ENCODE measurements at regions not wholly inside any gene's neighbourhood (a gene's known extent, or its start where the extent isn't known, plus 50 kb on each side); places are given as distances from the start of the nearest gene placed in this dataset.

- Mint-ChIP-seq H3K4me1 (peaks cover 6% of the 10 kb centered on the region; the same call in 2 of the 3 replicates), H3K27ac (no peak overlapping the region), H3K36me3 (ENCODE audit: low read depth) (no peaks in the 10 kb centered on the region), H3K4me3 (no peak overlapping the region), H3K27me3 (ENCODE audit: insufficient read depth, low read depth, poor library complexity) (no peaks in the 10 kb centered on the region), H3K9me3 (no peaks in the 10 kb centered on the region)
- Histone ChIP-seq H3K27ac (ENCODE audit: low read depth) (no peak overlapping the region), H3K4me2 (no peak overlapping the region), H3K27me3 (ENCODE audit: insufficient read depth) (no peaks in the 10 kb centered on the region), H3K4me3 (no peak overlapping the region), H4K20me1 (replicated peaks; ENCODE audit: insufficient read depth) (no peaks in the 10 kb centered on the region), H3K4me1 (ENCODE audit: insufficient read depth) (no peaks in the 10 kb centered on the region), H3K9me2 (ENCODE audit: insufficient read depth) (peaks cover 5% of the 10 kb centered on the region; the same call in 1 of the 2 replicates), H3K79me2 (replicated peaks; ENCODE audit: insufficient read depth) (no peaks in the 10 kb centered on the region), H3F3A (replicated peaks; ENCODE audit: low read depth) (no peaks in the 10 kb centered on the region), H2AFZ (no peak overlapping the region), H3K36me3 (ENCODE audit: insufficient read depth) (no peaks in the 10 kb centered on the region)
- DNase-seq (ENCODE audit: low spot score) (no peak), ATAC-seq (no peak)
- no peak for TF ChIP-seq CREB1 (CRISPR knock-in tag; IDR thresholded peaks at IDR 0.05; ENCODE audit: low read depth)
- no peak for TF ChIP-seq ZNF462 (CRISPR knock-in tag; IDR thresholded peaks at IDR 0.05)
- TF ChIP-seq EZH2phosphoT487 (IDR thresholded peaks at IDR 0.05; ENCODE audit: unreplicated experiment): no peak
- TF ChIP-seq ZNF114 (CRISPR knock-in tag; IDR thresholded peaks at IDR 0.05): no peak
- TF ChIP-seq, protein P1, sequence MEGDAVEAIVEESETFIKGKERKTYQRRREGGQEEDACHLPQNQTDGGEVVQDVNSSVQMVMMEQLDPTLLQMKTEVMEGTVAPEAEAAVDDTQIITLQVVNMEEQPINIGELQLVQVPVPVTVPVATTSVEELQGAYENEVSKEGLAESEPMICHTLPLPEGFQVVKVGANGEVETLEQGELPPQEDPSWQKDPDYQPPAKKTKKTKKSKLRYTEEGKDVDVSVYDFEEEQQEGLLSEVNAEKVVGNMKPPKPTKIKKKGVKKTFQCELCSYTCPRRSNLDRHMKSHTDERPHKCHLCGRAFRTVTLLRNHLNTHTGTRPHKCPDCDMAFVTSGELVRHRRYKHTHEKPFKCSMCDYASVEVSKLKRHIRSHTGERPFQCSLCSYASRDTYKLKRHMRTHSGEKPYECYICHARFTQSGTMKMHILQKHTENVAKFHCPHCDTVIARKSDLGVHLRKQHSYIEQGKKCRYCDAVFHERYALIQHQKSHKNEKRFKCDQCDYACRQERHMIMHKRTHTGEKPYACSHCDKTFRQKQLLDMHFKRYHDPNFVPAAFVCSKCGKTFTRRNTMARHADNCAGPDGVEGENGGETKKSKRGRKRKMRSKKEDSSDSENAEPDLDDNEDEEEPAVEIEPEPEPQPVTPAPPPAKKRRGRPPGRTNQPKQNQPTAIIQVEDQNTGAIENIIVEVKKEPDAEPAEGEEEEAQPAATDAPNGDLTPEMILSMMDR (conservative IDR thresholded peaks at IDR 0.05; ENCODE audit: low read depth in 2 of 2): no peak
- TF ChIP-seq REST (IDR thresholded peaks at IDR 0.05; ENCODE audit: unreplicated experiment): no peak
- no peak for TF ChIP-seq EZH2 (IDR thresholded peaks at IDR 0.05; ENCODE audit: low read depth, unreplicated experiment)
- no peak for TF ChIP-seq JUNB (IDR thresholded peaks at IDR 0.05; ENCODE audit: unreplicated experiment)
- TF ChIP-seq ZNF331 (CRISPR knock-in tag; IDR thresholded peaks at IDR 0.05; ENCODE audit: low read depth): no peak
- TF ChIP-seq POLR2AphosphoS5 (IDR thresholded peaks at IDR 0.05; ENCODE audit: low read depth): no peak
- TF ChIP-seq STAT1 (IDR thresholded peaks at IDR 0.05; ENCODE audit: unreplicated experiment): no peak
- TF ChIP-seq NANOG (IDR thresholded peaks at IDR 0.05; ENCODE audit: borderline replicate concordance): no peak
- TF ChIP-seq, protein P2, sequence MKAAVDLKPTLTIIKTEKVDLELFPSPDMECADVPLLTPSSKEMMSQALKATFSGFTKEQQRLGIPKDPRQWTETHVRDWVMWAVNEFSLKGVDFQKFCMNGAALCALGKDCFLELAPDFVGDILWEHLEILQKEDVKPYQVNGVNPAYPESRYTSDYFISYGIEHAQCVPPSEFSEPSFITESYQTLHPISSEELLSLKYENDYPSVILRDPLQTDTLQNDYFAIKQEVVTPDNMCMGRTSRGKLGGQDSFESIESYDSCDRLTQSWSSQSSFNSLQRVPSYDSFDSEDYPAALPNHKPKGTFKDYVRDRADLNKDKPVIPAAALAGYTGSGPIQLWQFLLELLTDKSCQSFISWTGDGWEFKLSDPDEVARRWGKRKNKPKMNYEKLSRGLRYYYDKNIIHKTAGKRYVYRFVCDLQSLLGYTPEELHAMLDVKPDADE (IDR thresholded peaks at IDR 0.05): no peak
These were observed 129.6 kb downstream of the LURAP1L start for GRCh38 chr9:12904261-12905000.

Measured in GM23338 (cell line).